ENCODE measurements at regions not wholly inside any gene's neighbourhood (a gene's known extent, or its start where the extent isn't known, plus 50 kb on each side); places are given as distances from the start of the nearest gene placed in this dataset.

- TF ChIP-seq YY1 (IDR thresholded peaks at IDR 0.05; ENCODE audit: insufficient read depth, insufficient read length) (no peak), ZNF274 (IDR thresholded peaks at IDR 0.05; ENCODE audit: low read depth, low read length) (no peak), SUZ12 (IDR thresholded peaks at IDR 0.05; ENCODE audit: extremely low read depth, insufficient read depth, insufficient read length) (no peak)
Observed at GRCh38 chr6:93086351-93086750, 333.0 kb downstream of the EPHA7 start.
